ENCODE measurements at regions not wholly inside any gene's neighbourhood (a gene's known extent, or its start where the extent isn't known, plus 50 kb on each side); places are given as distances from the start of the nearest gene placed in this dataset.

DNA sequence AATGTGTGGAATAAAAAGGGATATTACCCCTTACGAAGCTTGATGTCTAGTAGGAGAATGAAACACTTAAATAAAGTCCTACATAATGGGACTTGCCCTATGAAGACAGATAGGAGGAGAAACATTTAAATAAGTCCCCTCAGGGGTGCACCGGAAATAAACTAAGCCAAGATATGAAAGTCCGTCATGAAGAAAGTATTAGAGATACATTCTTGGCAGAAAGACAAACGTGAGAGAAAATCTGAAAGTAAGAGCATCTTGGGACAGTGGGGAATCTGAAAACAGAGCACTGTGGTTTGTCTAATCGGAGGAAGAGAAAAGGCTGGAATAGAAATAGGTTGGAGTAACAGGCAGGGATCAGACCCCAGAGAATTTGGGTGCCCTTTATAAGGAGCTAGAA, 516.9 kb upstream of the DSEL start (continued):
- TF ChIP-seq, protein P1, sequence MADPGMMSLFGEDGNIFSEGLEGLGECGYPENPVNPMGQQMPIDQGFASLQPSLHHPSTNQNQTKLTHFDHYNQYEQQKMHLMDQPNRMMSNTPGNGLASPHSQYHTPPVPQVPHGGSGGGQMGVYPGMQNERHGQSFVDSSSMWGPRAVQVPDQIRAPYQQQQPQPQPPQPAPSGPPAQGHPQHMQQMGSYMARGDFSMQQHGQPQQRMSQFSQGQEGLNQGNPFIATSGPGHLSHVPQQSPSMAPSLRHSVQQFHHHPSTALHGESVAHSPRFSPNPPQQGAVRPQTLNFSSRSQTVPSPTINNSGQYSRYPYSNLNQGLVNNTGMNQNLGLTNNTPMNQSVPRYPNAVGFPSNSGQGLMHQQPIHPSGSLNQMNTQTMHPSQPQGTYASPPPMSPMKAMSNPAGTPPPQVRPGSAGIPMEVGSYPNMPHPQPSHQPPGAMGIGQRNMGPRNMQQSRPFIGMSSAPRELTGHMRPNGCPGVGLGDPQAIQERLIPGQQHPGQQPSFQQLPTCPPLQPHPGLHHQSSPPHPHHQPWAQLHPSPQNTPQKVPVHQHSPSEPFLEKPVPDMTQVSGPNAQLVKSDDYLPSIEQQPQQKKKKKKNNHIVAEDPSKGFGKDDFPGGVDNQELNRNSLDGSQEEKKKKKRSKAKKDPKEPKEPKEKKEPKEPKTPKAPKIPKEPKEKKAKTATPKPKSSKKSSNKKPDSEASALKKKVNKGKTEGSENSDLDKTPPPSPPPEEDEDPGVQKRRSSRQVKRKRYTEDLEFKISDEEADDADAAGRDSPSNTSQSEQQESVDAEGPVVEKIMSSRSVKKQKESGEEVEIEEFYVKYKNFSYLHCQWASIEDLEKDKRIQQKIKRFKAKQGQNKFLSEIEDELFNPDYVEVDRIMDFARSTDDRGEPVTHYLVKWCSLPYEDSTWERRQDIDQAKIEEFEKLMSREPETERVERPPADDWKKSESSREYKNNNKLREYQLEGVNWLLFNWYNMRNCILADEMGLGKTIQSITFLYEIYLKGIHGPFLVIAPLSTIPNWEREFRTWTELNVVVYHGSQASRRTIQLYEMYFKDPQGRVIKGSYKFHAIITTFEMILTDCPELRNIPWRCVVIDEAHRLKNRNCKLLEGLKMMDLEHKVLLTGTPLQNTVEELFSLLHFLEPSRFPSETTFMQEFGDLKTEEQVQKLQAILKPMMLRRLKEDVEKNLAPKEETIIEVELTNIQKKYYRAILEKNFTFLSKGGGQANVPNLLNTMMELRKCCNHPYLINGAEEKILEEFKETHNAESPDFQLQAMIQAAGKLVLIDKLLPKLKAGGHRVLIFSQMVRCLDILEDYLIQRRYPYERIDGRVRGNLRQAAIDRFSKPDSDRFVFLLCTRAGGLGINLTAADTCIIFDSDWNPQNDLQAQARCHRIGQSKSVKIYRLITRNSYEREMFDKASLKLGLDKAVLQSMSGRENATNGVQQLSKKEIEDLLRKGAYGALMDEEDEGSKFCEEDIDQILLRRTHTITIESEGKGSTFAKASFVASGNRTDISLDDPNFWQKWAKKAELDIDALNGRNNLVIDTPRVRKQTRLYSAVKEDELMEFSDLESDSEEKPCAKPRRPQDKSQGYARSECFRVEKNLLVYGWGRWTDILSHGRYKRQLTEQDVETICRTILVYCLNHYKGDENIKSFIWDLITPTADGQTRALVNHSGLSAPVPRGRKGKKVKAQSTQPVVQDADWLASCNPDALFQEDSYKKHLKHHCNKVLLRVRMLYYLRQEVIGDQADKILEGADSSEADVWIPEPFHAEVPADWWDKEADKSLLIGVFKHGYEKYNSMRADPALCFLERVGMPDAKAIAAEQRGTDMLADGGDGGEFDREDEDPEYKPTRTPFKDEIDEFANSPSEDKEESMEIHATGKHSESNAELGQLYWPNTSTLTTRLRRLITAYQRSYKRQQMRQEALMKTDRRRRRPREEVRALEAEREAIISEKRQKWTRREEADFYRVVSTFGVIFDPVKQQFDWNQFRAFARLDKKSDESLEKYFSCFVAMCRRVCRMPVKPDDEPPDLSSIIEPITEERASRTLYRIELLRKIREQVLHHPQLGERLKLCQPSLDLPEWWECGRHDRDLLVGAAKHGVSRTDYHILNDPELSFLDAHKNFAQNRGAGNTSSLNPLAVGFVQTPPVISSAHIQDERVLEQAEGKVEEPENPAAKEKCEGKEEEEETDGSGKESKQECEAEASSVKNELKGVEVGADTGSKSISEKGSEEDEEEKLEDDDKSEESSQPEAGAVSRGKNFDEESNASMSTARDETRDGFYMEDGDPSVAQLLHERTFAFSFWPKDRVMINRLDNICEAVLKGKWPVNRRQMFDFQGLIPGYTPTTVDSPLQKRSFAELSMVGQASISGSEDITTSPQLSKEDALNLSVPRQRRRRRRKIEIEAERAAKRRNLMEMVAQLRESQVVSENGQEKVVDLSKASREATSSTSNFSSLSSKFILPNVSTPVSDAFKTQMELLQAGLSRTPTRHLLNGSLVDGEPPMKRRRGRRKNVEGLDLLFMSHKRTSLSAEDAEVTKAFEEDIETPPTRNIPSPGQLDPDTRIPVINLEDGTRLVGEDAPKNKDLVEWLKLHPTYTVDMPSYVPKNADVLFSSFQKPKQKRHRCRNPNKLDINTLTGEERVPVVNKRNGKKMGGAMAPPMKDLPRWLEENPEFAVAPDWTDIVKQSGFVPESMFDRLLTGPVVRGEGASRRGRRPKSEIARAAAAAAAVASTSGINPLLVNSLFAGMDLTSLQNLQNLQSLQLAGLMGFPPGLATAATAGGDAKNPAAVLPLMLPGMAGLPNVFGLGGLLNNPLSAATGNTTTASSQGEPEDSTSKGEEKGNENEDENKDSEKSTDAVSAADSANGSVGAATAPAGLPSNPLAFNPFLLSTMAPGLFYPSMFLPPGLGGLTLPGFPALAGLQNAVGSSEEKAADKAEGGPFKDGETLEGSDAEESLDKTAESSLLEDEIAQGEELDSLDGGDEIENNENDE (IDR thresholded peaks at IDR 0.05; ENCODE audit: insufficient replicate concordance, low read length) = no peak
- TF ChIP-seq HDAC6 (IDR thresholded peaks at IDR 0.05; ENCODE audit: low read depth, low read length) = no peak
- no peak for TF ChIP-seq BCL11A (IDR thresholded peaks at IDR 0.05; ENCODE audit: low read depth in 2 of 2, low read length in 2 of 2)
- no peak for TF ChIP-seq KDM4A (IDR thresholded peaks at IDR 0.05; ENCODE audit: low read depth, low read length, severe bottlenecking)
- TF ChIP-seq CHD1 (IDR thresholded peaks at IDR 0.05; ENCODE audit: low read depth, low read length) = no peak
- TF ChIP-seq SP1 (IDR thresholded peaks at IDR 0.05; ENCODE audit: low read depth, low read length) = no peak
- no peak for TF ChIP-seq CTBP2 (IDR thresholded peaks at IDR 0.05; ENCODE audit: borderline replicate concordance, insufficient read depth, insufficient read length, low read length)
- no peak for TF ChIP-seq CBX8 (IDR thresholded peaks at IDR 0.05; ENCODE audit: borderline replicate concordance, low read depth, low read length)
- no peak for TF ChIP-seq JUND (IDR thresholded peaks at IDR 0.05; ENCODE audit: low read length)
- no peak for TF ChIP-seq EGR1 (IDR thresholded peaks at IDR 0.05; ENCODE audit: borderline replicate concordance, low read depth, low read length)
- TF ChIP-seq, protein P2, sequence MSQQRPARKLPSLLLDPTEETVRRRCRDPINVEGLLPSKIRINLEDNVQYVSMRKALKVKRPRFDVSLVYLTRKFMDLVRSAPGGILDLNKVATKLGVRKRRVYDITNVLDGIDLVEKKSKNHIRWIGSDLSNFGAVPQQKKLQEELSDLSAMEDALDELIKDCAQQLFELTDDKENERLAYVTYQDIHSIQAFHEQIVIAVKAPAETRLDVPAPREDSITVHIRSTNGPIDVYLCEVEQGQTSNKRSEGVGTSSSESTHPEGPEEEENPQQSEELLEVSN (IDR thresholded peaks at IDR 0.05) = no peak
- TF ChIP-seq GTF2F1 (IDR thresholded peaks at IDR 0.05; ENCODE audit: borderline replicate concordance, low read depth, low read length) = no peak
